B cell (primary cell): ENCODE measurements at regions not wholly inside any gene's neighbourhood (a gene's known extent, or its start where the extent isn't known, plus 50 kb on each side); places are given as distances from the start of the nearest gene placed in this dataset.

ENCODE experiments used
- EZH2 ChIP-seq: IDR thresholded peaks from 2 replicates; pipeline ENCODE4 v1.6.1; 2012; ENCODE audit warnings: borderline replicate concordance, low read depth, mild to moderate bottlenecking, moderate library complexity, low read length; ENCODE audit not compliant: insufficient read depth, poor library complexity, severe bottlenecking
- TF ChIP-seq, protein P1 (sequence below): fragments of 200-600 bp; IDR thresholded peaks from one replicate; pipeline ENCODE4 v1.8.0; 2022; ENCODE audit warnings: antibody characterized with exemption, mild to moderate bottlenecking

DNA sequence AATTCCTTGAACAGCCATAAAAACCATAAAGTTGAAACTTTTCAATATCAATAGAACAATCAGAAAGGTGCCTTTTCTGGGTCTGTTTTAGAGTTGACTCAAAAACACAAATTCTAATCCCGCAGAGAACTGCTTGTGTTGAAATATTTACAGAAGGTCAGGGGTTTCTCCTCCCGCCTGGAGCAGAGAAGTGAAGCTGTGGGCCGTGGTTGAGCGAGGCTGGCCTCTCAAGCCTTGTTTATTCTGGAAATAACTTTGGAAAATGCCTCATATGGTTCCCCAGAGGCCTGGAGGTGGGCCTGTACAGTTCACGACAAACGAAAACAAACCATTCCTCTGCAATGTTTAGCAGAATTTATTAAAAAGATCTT is 90.8 kb upstream of the ERRFI1 start:
- TF ChIP-seq, protein P1, sequence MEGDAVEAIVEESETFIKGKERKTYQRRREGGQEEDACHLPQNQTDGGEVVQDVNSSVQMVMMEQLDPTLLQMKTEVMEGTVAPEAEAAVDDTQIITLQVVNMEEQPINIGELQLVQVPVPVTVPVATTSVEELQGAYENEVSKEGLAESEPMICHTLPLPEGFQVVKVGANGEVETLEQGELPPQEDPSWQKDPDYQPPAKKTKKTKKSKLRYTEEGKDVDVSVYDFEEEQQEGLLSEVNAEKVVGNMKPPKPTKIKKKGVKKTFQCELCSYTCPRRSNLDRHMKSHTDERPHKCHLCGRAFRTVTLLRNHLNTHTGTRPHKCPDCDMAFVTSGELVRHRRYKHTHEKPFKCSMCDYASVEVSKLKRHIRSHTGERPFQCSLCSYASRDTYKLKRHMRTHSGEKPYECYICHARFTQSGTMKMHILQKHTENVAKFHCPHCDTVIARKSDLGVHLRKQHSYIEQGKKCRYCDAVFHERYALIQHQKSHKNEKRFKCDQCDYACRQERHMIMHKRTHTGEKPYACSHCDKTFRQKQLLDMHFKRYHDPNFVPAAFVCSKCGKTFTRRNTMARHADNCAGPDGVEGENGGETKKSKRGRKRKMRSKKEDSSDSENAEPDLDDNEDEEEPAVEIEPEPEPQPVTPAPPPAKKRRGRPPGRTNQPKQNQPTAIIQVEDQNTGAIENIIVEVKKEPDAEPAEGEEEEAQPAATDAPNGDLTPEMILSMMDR: no peak
- TF ChIP-seq EZH2: no peak
